SK-N-MC (cell line): ENCODE measurements at regions not wholly inside any gene's neighbourhood (a gene's known extent, or its start where the extent isn't known, plus 50 kb on each side); places are given as distances from the start of the nearest gene placed in this dataset.

ENCODE experiments used
- EZH2 ChIP-seq: fragments of 200-600 bp; sonication (generic); IDR thresholded peaks from one replicate; pipeline ENCODE4 v1.6.1; 2017; ENCODE audit warnings: antibody characterized with exemption
- FOXP2 ChIP-seq: optimal IDR thresholded peaks from 2 replicates; pipeline ENCODE3; 2011; ENCODE audit warnings: mild to moderate bottlenecking, moderate library complexity; ENCODE audit not compliant: insufficient read depth; ENCODE audit errors: extremely low read length, control extremely low read depth
- POLR2AphosphoS5 ChIP-seq: IDR thresholded peaks from 2 replicates; pipeline ENCODE4 v1.6.1; 2012; ENCODE audit warnings: mild to moderate bottlenecking, low read depth, low read length, borderline replicate concordance

DNA sequence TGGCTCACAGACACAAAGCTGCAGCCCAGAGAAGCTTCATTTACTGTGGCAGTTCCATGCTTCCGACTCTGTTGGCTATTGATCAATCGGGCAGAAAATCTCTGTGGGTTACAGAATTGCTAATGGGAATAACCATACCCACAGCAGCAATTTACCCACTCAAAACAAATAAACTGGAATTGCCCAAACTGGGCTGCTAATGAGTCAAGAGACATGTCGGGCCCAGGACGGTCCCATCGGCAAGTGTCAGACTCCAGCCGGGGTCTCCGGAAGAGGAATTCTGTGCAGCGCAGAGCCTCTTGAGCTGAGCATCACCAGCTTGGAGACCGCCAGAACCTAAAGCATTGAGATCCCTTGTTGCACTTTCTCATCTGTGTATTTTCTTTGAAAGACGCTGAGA lies 67.8 kb downstream of the TMEM18 start:
- TF ChIP-seq POLR2AphosphoS5 (no peak), EZH2 (no peak), FOXP2 (no peak)
